Activated CD4-positive, alpha-beta T cell treated with anti-CD3 and anti-CD28 coated beads, Interleukin-2, amount 50 U/mL, for 24 hours (primary cell): ENCODE measurements at regions not wholly inside any gene's neighbourhood (a gene's known extent, or its start where the extent isn't known, plus 50 kb on each side); places are given as distances from the start of the nearest gene placed in this dataset.
"Not testable (repeated sequence)": the region's sequence is repeated elsewhere in the genome, so short reads cannot be mapped to it uniquely, and the experiment has no call there.

Source experiments
- DNase-seq, 2 donors: peaks; one replicate each; pipeline ENCODE4 v3.0.0-alpha.2; 2020; ENCODE audit warnings: low read depth in 1 of 2, low spot score in 1 of 2

DNA sequence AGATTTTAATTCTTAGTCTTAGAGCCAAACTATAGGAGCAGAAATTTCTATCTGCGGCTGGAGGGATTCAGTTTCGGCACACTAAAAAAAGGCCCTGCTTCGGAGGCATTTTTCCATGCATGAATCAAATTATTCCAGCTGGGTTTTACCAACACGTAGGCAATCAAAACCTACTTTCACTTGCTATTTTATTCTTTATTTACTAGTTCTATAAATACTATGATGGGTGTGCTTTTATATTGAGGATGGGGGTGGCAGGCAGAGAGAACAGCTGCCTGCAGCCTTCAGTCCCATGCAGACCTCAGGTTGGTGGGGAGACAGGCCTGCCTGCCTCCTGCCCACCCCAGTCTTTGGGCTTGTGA, 609.8 kb downstream of the BCOR start:
- DNase-seq, result no peak

- DNase-seq, result peak; percentile 4 to 45
These were observed 606.0 kb downstream of the BCOR start for GRCh38 chrX:39491548-39492297.

GRCh38 chrX:39492497-39493162, 605.1 kb downstream of the BCOR start:
- no peak for DNase-seq

DNA sequence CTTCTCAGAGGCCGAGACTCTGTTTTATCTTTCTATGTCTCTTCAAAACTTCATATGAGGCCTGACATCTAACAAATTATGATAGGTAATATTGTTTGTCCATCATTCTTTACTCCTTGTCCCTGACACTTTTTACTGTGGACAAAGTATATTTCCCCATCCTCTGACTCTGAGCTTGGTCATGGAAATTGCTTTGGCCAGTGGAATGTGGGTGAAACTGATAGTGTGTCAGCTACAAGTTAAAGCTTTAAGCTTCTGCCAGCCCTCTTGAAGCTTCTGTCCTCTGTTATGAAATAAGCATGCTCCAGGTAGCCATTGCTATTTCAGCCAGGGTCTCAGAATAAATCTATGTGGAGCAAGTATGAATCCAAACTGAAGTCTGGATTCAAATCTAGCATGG, 604.6 kb downstream of the BCOR start:
- DNase-seq, result no peak

- DNase-seq, result not testable (repeated sequence)
These were observed 600.6 kb downstream of the BCOR start for GRCh38 chrX:39497117-39497516.

GRCh38 chrX:39497702-39498265, 600.0 kb downstream of the BCOR start:
- no peak for DNase-seq

- no peak for DNase-seq
These were observed 597.8 kb downstream of the BCOR start for GRCh38 chrX:39499996-39500395.

GRCh38 chrX:39501822-39502221, 595.9 kb downstream of the BCOR start:
- no peak for DNase-seq

- no peak for DNase-seq
These were observed 595.3 kb downstream of the BCOR start for GRCh38 chrX:39502486-39502885.

- no peak for DNase-seq
These were observed 593.5 kb downstream of the BCOR start for GRCh38 chrX:39504227-39504626.

GRCh38 chrX:39504850-39505259, 592.9 kb downstream of the BCOR start:
- DNase-seq, result no peak

DNA sequence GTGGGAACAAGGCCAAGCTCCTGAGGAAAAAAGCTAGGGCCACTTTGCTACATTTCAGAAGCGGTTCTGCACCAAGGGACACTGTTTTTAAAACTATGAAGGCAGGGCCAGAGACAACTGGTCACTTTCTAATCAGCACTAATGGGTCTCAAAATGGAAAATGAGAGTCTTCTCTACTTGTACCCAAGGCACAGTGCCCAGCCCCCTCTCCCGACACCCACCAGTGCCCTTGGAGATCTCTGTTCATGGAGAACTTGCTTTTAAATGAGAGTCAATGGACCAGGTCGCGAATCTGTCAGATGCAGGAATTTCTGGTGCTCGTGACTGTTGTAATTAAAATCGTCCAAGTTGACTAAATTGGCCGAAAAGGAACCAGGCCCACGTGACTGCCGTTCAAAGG, 591.6 kb downstream of the BCOR start:
- DNase-seq, result no peak

- no peak for DNase-seq
These were observed 590.7 kb downstream of the BCOR start for GRCh38 chrX:39507034-39507433.

DNA sequence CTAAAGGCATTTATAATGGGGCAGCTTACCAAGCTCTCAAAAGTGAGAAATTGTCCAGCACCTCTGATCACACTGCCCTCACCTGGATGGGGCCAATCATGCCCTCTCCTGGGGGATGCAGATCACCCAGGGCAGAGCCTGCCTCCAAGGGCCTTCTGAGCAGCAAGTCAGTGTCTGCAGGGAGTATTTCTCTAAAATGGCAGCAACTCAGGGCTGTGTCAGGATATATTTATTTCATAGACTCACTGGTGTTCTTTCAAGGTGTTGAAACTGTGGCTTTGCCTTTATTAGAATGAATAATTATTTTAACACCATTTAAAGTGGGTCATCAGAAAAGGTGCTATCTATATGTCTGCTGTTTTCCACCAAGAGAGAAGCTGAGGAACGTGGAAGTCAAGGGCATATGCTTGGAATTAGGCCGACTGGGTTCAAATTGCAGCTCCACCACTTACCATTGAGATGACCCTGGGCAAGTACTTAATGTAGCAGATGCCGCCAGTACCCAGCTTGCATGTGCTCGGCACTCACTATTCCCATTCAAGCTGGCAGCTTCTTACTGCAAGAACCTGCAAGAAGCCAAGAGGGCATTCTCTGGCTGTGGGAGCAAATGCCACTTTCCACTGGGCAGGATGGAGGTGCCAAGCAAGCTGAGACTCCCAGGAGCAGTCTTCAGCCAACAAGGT, 590.0 kb downstream of the BCOR start:
- no peak for DNase-seq

- peak in 1 of 2 donors; percentile 7 for DNase-seq
These were observed 589.5 kb downstream of the BCOR start for GRCh38 chrX:39508300-39508692.

DNA sequence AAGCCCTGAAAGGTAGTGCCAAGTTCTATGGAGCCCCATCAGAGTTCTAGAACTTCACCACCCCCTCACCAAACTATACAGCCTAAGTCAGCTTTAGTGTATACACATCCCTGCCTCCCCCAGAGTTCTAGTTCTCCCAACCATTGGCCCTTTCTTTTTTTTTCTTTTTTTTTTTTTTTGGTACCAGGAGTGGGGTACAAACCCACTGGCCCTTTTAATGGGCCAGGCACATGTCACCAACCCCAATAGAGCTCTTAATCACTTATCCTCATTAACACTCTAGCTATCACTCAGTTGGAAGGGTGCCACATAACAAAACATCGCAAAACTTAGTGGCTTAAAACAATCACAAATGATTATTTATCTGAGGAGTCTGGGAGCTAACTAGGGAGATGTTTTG, 588.6 kb downstream of the BCOR start:
- DNase-seq, result no peak

GRCh38 chrX:39513836-39514235, 583.9 kb downstream of the BCOR start:
- DNase-seq, result no peak

DNA sequence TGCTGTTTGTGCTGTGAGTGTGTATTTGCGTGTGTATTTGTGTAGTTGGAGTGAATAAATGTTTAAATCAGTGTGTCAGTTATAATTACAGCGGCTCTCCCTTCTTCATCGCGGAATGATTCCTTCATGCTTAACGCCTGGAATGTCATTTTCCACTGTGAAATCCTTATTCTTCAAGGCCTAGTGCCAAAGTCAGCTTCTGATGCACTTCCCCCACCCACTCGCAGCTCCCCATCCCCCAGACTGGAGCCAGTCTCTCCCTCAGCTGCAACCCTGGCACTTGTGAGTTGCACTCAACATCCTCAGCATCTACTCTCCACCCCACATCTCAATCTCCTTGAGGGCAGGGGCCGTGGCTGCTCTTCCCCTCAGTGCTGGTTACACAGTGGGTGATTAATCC, 583.0 kb downstream of the BCOR start:
- no peak for DNase-seq

- no peak for DNase-seq
These were observed 581.3 kb downstream of the BCOR start for GRCh38 chrX:39516427-39516841.

DNA sequence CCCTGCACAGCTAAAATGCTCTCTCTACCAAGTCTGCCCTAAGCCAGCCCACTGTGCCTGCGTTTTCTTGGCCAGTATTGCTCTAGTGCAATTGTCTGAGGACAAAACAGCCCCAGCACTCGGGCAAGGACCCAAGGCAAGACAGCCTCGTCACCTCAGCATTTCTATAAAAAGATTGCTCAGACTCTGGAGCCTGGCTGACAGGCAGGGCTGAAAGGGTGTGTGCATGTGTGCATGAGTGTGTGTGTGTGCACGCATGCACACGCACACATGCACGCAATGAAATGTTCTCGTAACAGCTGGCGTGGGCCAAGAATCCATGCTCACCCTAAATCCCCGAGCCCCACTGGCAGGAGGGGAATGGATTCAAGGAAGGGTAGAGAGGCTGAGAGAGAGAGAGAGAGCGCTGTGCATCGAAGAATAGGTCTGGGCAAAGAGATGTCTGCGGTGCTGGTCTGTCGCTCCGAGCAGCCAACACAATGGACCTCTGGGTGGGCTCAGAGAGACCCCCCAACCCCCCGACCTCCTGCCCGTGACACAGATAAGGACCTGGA, 579.2 kb downstream of the BCOR start:
- DNase-seq, result no peak

DNA sequence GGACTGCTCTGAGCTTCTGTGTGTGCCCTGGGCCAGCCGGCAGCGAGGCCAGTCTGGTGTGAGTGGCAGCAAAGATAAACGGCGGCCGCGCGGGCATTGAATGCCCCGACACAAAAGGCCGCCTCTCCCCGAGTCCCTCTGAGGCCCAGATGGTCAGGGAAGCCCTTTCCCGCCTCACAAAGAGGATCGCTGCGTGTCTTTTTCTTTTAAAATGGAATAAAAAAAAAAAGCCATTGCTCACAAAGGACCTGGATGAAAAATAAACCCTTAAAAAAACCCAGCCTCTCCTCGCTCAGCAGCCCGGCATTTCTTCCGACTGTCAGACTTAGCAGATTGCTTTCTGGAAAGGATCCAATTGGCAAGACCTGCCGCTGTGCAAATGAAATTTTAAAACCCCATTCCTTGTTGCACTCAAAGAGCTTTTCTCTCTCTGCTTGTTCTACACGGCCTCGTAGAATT, 578.7 kb downstream of the BCOR start:
- no peak for DNase-seq
